NCI-H446 treated with DMSO at 0.1 percent for 48 hours (cell line): ENCODE measurements at regions not wholly inside any gene's neighbourhood (a gene's known extent, or its start where the extent isn't known, plus 50 kb on each side); places are given as distances from the start of the nearest gene placed in this dataset.
"Not testable (repeated sequence)": the region's sequence is repeated elsewhere in the genome, so short reads cannot be mapped to it uniquely, and the experiment has no call there.

Source experiments
- DNase-seq: peaks from one replicate; lab custom pipeline; 2025; lab: John Stamatoyannopoulos, UW

DNA sequence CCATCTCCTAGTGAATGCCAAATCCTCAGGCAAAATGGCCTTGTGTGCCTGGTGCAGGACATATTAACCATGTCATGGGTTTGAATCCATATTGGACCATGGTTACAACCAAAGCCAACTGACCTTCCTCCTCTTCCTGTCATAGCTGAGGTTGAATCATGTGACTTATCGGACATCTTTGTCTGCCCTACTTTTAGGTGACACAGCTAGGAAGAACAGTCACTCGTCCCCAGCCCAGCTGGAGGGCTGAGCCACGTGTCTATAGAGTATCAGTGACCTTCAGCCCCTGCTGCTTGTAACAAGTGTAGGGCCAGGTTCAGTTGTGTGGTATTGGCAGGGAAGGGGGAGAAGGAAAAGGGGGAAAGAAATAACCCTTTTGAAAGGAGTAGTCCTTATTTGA, 225.2 kb downstream of the KTN1 start:
- no peak for DNase-seq

DNA sequence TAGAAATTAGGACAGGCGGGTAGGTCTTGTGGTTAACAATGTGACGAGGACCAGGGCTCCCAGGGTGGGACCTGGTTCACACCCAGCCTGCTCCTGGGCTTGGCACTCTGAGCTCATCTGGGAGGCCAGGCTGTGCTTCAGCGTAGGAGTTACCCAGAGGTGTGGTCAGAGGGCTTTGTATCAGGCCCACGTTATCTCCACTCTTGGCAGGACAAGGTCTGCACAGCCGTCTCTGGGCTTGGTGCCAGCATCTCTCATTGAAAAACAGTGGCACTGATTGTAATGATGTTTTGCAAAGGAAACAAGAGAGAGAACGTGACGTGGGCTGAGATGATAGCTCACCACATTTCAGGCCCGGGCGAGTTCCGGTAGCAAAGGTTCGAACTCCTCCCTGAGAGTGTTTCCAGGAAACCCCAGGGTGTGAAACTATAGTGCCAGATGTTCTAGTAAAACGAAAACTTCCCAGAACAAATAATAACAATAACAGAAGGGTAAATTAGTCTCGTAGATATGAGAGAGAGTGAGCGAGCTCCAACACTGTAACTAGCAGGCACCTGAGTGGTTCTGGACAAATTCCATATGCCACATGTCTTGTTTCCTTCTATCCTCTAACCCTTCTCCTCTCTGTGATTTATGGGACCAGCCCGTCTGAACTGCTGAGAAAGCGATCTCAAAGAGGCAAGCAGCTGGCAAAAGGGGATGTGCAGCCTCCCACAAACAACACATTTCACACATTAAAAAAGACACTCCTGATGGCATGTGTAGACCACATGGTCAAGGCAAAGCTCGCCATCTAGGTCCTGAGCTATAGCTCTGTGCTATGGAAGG, 227.3 kb downstream of the KTN1 start:
- DNase-seq = no peak

DNA sequence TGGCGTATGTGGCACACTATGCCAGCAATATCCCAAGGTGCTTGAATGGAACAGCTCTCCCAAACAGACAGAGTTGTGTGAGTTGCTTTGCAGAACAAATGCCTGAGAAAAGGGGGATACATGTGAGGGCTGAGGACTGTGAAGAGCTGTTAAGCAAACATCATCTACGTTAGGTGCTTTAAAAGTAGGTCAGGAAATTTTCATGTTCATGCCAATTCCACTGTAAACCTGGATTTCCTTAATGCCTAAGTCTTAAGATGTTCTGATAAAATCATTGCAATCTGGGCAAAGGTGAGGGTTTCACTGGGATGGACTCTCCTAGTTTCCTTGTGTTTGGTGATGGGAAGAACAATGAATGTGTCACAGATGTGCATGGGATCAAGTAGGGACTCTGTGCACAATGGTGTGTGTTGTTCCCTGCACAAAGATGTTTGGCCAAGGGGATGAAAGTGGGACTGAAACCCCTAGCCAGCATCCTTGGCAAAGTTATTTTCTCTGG, 227.9 kb downstream of the KTN1 start:
- no peak for DNase-seq

DNA sequence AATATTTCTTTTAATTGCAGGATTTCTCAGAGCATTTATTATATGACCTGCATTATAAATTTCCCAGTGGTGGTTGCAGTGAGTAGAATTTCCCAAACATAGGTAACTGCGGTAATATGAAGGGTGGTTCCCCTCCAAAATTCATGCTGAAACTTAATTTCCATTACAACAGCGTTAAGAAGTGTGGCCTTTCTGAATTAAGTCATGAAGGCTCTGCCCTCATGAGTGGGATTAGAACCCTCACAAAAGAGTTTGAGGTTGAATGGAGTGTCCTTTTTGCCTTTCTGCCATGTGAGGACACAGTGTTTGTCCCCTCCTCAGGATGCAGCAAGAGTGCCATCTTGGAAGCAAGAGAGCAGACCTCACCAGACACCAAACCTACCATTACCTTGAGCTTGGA, 233.6 kb downstream of the KTN1 start:
- no peak for DNase-seq

DNA sequence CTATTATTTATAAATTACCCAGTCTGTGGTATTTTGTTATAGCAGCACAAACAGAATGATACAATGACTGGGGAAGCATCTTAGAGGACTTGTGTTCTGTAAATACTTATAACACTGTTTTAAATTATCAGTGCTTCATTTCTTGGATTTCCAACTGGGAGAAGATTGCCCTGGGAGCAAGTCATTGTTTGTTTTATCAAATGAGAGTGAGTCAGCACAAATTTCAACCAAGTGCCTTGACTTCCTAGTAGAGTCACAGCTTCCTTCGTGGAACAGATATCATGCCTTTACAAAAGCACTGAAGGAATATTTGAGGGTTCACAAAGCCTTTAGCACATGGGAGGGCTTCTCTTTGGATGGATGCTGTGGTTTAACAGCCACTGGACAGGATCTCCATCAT, 234.1 kb downstream of the KTN1 start:
- no peak for DNase-seq

DNA sequence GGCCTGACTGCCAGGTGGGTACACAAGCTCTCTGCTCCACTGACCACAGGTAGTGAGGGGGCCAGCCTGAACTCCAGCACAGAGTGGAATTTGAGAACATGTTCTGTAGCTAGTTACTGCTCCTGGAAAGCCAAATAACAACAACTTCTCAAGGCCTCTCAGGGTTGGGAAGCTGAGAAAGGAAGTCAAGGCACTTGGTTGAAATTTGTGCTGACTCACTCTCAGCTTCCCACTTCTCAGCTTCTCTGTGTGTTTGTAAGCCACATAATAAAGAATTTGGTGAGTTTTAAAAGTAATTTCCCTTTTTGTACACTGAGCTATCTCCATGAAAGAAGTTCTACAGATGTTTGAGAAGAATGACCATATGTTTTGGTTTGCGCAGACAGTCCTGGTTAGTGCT, 234.9 kb downstream of the KTN1 start:
- no peak for DNase-seq

DNA sequence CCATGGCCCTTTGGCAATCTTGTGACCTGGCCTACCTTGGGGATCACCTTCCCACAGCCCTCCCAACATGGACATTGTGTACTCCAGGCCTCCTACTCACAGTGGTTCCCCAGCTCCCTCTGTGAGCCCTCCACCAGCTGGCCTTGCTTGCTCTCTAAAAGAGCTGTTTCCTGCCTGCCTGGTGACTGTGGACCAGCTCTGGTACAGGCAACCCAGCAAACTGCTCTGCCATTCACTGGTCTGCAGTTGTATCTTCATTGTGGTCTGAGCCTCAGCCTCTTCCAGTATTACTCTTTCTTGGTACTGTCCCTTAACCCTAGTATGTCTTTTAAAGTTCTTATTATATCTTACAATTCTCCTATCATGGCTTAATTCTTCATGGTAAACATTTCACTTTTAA, 236.2 kb downstream of the KTN1 start:
- no peak for DNase-seq

DNA sequence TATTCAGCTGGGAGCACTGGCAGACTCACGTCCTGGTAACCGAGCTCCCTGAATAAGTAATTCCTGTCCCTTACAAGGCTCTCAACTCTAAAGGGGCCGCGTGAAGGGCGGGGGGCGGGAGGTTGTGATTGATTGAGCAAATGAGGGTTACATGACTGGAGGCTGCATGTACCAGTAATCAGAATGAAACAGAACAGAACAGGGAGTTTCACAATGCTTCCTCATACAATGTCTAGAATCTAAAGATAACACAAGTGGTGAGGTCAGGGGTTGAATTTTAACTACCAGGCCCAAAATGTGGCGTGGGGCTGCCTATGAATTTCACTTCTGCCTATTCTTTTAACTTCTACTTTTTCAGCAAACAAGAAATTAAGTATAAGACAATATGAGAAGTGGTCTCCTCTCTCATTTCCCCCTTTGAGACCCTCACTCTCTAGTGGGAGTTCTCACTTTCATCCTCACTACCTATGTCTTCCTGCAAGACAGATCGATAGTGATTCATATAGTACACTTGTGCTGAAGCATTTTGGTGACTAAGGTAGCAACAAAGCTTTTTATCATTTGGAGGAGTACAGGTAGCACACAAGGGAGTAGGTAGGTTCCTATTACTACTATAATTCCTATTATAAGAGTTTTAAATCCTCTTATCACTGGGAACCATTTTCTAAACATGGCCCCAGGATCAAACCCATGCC, 239.8 kb downstream of the KTN1 start:
- DNase-seq = no peak

DNA sequence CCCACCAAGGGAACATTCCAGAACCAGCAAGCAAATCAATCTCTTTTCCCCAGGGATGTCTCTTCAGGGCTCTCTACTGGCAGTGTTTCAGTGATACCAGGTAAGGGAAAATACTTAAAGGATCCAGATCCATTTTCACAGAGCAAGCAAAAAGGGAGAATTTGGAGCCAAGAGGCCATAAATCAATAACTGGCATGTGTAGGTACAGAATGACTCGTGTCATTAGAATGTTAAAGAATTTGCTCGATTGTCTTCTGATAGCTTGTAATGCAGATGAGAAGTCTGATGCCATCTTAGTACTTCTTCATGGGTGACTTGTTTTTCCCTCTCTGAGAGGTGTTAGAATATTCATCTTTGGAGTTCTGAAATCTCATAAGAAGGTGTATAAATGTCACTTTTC, 242.9 kb downstream of the KTN1 start:
- no peak for DNase-seq

DNA sequence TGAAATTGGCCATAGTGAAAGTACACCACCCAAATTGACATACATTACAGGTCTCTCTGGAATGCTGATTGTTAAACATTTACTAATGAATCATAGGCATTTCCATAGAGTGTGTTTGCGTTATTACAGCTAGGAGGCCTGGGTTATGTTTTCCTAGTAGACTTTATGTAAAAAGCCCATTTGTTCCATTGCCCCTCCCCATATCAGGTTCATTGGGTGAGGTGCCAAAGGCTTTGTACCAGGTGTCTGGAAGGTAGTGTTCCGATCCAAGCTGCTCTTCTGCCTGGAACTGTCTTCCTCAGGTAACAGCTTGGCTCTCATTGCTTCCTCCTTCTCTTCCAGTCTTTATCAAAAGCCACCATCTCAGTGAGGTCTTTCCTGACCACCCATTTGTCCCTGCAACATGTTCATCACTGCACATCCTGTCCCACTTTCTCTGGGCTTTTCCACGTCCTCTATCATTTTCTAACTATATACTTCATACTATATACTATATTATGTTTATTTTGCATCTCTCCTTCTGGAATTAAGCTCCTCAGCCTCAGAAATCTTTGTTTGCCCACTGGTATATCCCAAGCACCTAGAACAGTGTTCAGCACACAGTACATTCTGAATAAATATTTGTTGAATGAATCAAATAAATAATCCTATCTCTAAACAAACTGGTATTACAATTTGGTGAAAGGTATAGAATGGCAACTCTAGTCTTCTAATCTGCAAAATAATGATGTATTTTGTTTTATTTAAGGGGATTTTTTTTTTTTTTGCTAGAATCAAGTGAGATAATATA, 252.3 kb downstream of the KTN1 start:
- no peak for DNase-seq

DNA sequence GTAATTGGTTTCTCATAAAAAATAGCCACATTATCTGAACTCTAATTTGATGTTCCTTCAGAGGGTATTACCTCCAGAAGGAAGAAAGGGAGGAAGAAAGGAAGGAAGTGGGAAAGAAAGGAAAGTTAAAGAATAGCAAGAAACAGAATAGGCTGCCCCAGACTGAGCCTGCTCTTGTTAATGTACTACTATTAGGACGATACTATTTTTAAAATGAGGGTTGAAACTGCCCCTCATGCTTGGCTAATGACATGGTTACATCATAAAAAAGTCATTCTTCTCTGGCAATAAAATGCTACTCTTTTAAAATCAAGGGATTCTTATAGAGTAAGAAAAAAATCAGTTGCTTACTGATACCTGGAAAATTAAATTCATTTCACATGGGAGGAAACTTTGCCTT, 253.0 kb downstream of the KTN1 start:
- DNase-seq = no peak

DNA sequence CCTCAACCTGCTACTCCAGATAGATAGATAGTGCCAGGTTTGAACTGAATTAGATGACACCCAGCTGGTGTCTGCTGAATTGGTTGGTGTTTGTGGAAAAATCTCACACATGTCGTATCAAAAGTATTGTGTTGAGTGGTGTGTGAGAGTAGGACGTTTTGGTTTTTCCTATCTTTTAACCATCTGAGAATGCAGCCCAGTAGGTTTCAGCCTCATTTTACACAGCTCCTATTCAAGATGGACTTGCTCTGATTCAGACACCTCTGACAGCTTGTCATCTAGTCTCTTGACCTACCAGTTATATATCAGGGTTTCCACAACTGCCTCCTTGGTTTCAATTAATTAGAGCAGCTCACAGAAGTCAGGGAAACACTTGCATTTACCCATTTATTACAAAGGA, 254.4 kb downstream of the KTN1 start:
- no peak for DNase-seq

DNA sequence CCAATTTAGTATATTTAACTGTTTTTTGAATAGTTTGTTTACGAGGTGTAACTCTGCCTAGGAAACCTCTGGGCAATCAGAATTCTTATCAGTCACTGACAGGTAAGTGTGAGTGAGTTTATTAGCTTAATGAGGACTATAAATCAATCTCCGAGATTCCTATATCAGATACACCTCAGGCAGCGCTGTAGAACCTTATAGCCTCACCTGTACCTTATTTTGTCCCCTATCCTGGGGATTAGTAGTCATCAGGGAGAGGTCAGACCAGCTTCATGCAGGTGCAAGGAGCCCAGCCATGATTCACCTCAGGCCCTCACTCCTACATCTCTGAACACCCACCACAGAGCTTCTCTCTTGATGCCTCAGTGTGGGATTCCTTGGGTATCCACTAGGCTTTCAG, 256.0 kb downstream of the KTN1 start:
- no peak for DNase-seq

DNA sequence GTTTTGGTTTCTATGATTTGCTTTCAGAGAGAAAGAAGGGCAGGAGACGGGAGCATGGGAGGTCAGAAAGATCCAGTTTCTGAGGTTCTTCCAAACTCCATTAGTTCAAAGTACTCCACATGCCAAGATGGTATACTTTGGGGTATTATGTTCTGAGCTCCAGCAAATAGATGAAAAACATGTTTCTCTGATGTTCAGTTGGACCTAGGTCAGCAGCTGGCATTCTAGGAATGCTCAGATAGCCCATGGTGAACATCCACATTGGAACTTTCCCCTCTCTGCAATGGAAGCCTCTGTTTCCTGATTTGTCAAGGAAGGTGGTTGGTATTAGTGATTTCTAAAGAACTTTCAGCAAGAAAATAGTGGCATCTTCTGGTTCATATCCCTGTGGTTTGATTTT, 257.5 kb downstream of the KTN1 start:
- DNase-seq = no peak

DNA sequence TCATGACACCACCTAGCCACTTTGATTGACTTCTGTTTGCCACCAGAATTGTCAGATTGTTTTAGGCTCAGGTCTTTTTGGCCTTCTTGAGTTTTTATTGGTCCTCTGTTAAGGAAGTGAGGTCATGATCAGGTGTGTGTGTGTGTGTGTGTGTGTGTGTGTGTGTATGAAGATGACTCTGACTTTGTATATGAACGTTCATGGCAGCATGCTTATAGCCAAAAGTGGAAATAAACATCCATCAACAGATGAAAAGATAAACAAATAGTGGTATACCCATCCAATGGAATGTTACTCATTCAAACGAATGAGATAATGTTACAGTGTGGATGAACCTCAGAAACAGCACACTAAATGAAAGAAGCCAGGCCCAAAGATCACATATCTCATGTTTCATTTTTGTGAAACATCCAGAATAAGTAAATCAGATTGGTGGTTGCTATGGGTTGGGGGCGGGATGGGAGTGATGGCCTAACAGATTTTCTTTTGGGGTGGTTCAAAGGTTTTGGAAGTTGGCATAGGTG, 258.6 kb downstream of the KTN1 start:
- no peak for DNase-seq

DNA sequence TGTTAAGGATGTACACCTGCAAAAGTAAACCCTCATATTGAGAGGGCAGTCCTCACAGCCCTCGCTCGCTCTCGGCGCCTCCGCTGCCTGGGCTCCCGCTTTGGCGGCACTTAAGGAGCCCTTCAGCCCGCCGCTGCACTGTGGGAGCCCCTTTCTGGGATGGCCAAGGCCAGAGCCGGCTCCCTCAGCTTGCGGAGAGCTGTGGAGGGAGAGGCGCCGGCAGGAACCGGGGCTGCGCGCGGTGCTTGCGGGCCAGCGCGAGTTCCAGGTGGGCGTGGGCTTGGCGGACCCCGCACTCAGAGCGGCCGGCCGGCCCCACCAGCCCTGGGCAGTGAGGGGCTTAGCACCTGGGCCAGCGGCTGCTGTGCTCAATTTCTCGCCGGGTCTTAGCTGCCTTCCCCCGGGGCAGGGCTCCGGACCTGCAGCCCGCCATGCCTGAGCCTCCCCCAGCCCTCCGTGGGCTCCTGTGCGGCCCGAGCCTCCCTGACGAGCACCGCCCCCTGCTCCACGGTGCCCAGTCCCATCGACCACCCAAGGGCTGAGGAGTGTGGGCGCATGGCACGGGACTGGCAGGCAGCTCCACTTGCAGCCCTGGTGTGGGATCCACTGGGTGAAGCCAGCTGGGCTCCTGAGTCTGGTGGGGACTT, 259.4 kb downstream of the KTN1 start:
- DNase-seq = not testable (repeated sequence)

DNA sequence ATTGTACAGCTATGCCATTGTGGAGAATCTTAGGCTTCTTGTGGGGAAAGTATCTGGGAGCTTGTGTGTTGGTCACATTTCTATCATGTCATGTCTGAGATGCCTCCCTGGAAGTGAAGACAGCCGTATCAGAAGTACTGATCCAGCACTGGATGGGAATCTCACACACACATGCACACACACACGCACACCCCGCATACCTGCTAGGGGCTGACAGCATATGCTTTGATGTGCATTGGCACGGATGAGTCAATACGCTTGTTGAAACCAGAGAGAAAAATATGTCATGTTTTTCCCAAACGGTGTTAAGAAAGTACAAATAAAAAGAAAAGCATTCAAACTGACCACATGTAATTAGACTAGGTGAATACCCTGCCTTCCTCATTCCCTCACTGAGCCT, 260.8 kb downstream of the KTN1 start:
- DNase-seq = no peak

DNA sequence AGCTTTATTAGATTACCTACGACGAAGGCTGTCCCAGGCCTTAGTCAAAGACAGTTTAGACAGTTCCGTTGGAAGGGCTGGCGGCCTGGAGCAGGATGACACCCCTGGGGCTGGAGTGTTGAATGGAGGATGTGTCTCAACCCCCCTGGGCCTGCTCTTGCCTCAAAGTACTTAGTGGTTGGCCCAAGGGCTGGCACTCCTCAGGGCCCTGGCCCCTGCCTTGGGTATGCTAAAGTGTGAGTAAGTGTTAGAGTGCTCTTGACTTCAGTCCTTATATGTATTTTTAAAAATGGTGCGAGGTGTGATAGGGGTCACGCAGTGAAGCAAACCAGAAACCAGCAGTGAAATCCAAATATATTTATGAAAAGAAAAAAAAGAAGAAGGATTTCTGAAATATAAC, 261.6 kb downstream of the KTN1 start:
- DNase-seq = no peak

DNA sequence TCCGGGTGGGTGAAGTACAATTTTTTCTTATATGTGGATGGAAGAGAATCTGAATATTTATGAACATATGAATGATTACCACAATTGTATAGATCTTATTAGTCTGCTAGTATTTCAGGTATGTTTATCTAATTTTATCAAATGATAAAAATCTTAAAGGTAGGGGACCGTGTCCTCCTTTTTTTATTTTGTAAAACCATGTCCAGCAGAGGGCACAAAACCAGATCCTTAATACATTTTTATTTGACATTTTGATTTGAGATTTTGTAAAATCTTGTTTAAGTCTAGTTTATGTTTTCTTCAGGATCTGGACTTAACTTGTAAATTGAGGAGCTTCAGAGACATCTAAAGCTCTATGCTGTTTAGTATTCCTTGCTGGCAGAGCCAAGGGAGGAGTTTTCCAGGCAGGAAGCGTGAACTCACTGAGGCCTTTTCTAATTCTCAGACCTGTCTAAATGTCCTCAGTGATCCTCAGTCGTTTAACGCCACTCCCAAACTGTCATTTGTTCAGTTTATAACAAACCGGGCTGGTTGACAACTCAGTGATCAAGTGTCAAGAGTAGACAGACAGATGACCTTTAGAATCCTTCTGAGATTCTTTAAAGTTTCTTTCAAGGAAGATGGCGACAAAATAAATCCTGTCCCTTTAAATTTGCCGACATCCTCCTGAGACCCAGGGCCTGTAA, 263.9 kb downstream of the KTN1 start:
- no peak for DNase-seq

DNA sequence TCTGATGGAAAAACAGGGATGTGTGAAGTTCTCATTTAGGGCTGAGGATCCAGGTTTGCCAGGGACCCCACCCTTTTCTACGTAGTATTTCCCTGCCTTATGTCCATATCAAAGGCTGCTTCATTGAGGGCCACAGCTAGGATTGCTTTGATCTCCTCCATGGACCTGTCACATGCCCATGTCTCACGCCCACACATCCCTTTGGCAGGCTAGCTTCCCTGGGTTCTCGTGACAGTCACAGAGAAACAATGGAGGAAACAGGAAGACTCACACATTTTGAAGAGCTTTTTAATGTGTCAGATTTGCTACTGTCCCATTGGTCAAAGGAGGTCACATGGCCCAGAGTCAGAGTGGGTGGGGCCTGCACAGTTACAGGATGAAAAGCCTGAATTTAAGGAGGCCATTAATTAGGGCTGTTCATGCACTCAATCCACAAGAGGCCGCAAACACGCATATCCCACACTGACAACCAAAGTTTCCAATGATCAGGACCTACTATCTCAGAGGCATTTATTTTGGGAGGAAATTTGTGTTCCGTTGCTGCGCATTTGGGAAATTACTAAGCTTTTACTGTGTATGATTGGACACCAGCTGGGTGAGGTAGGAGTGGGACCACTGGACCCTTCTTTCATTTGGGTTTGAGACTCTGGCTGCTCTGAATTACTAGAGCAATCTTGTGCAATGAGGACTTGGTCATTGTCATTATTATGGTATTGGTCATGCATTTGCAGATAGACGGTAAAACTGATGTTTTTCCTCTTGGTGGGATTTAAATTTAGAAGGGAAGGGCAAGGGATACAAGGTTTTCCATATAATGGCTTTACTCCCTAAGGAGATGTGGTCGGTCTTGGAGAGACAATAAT, 266.2 kb downstream of the KTN1 start:
- no peak for DNase-seq
